IMR-90 (cell line): ENCODE measurements at regions not wholly inside any gene's neighbourhood (a gene's known extent, or its start where the extent isn't known, plus 50 kb on each side); places are given as distances from the start of the nearest gene placed in this dataset.

ENCODE experiments used
- ATAC-seq: fragments of 200-7000 bp; cut with Tn5 transposase; 2 replicates; pipeline ENCODE4 v1.9.1; 2020; ENCODE audit warnings: low read depth, mild to moderate bottlenecking, moderate library complexity
- BruUV-seq: library from RNA; stranded (reverse); fragments of 400-500 nt; replicated peaks from 2 replicates; lab custom pipeline; 2021; lab: Mats Ljungman, UMichigan
- CTCF ChIA-PET: fragments of 300-600 bp; formaldehyde crosslinking; extraction: SDS; loops from one replicate; lab custom pipeline; 2021; ENCODE audit warnings: antibody characterized with exemption; lab: Yijun Ruan, JAX
- POLR2A ChIA-PET: fragments of 300-600 bp; sonication (Branson Sonifier 250); formaldehyde crosslinking; loops from one replicate; lab custom pipeline; 2022; ENCODE audit warnings: antibody characterized with exemption; ENCODE audit not compliant: unreplicated experiment; lab: Charles Lee
- DNase-seq: peaks from one replicate; pipeline ENCODE4 v3.0.0; 2013
- H2AFZ ChIP-seq: replicated peaks from 2 replicates; pipeline ENCODE3; 2013; ENCODE audit warnings: low read length, mild to moderate bottlenecking; ENCODE audit not compliant: poor library complexity
- H2AK5ac ChIP-seq: 2 replicates; pipeline ENCODE4 v1.6.1; 2013; ENCODE audit warnings: low read depth, low read length, inconsistent platforms
- H2AK9ac ChIP-seq: replicated peaks from 2 replicates; pipeline ENCODE3; 2013; ENCODE audit warnings: mild to moderate bottlenecking, low read depth, low read length, moderate library complexity; ENCODE audit not compliant: poor library complexity
- H2BK120ac ChIP-seq: 2 replicates; pipeline ENCODE4 v1.6.1; 2013; ENCODE audit warnings: low read depth, low read length, inconsistent platforms
- H2BK15ac ChIP-seq: 3 replicates; pipeline ENCODE4 v1.6.1; 2013; ENCODE audit warnings: low read depth, low read length, inconsistent platforms
- H2BK20ac ChIP-seq: 2 replicates; pipeline ENCODE4 v1.6.1; 2013; ENCODE audit warnings: low read depth, mild to moderate bottlenecking, inconsistent platforms, low read length, moderate library complexity
- H2BK5ac ChIP-seq: 2 replicates; pipeline ENCODE4 v1.6.1; 2013; ENCODE audit warnings: mild to moderate bottlenecking, low read depth, low read length, inconsistent platforms; ENCODE audit not compliant: poor library complexity, severe bottlenecking
- H3K14ac ChIP-seq: replicated peaks from 2 replicates; pipeline ENCODE4 v1.6.1; 2013; ENCODE audit warnings: low read depth, low read length, inconsistent platforms
- H3K18ac ChIP-seq: 2 replicates; pipeline ENCODE4 v1.6.1; 2013; ENCODE audit warnings: low read depth, low read length, control low read depth
- H3K23ac ChIP-seq: 2 replicates; pipeline ENCODE4 v1.6.1; 2013; ENCODE audit warnings: low read depth, low read length, inconsistent platforms
- H3K27ac ChIP-seq: 2 replicates; pipeline ENCODE4 v1.5.1; 2013; ENCODE audit warnings: mild to moderate bottlenecking, control low read depth, low read length; ENCODE audit not compliant: insufficient read depth
- H3K27me3 ChIP-seq: 2 replicates; pipeline ENCODE4 v1.6.1; 2013; ENCODE audit warnings: low read length; ENCODE audit not compliant: control insufficient read depth, insufficient read depth
- H3K36me3 ChIP-seq: 2 replicates; pipeline ENCODE4 v1.6.1; 2013; ENCODE audit warnings: low read length, mixed read lengths; ENCODE audit not compliant: control insufficient read depth, insufficient read depth
- H3K4ac ChIP-seq: 2 replicates; pipeline ENCODE4 v1.6.1; 2013; ENCODE audit warnings: low read depth, low read length, inconsistent platforms
- H3K4me1 ChIP-seq: 2 replicates; pipeline ENCODE4 v1.6.1; 2013; ENCODE audit warnings: low read length, mixed read lengths; ENCODE audit not compliant: control insufficient read depth, insufficient read depth
- H3K4me2 ChIP-seq: 2 replicates; pipeline ENCODE4 v1.6.1; 2013; ENCODE audit warnings: low read depth, mild to moderate bottlenecking, control low read depth, low read length, moderate library complexity
- H3K4me3 ChIP-seq: 2 replicates; pipeline ENCODE4 v1.5.1; 2013; ENCODE audit warnings: low read depth, mild to moderate bottlenecking, control low read depth, low read length, moderate library complexity; ENCODE audit not compliant: insufficient read depth
- H3K56ac ChIP-seq: 2 replicates; pipeline ENCODE4 v1.6.1; 2013; ENCODE audit warnings: low read length, inconsistent platforms; ENCODE audit not compliant: insufficient read depth; ENCODE audit errors: extremely low read depth
- H3K79me1 ChIP-seq, 2 experiments: 2 replicates each; pipeline ENCODE4 v1.6.1; 2013; ENCODE audit warnings: low read length in 2 of 2, inconsistent platforms in 1 of 2, low read depth in 1 of 2
- H3K9ac ChIP-seq: 2 replicates; pipeline ENCODE4 v1.6.1; 2013; ENCODE audit warnings: low read depth, low read length, control low read depth
- H3K9me1 ChIP-seq: 2 replicates; pipeline ENCODE4 v1.6.1; 2013; ENCODE audit warnings: low read length, inconsistent platforms; ENCODE audit not compliant: insufficient read depth
- H3K9me3 ChIP-seq: 2 replicates; pipeline ENCODE4 v1.6.1; 2013; ENCODE audit warnings: low read length; ENCODE audit not compliant: control insufficient read depth, insufficient read depth
- H4K20me1 ChIP-seq: 2 replicates; pipeline ENCODE4 v1.6.1; 2013; ENCODE audit warnings: low read length, inconsistent platforms; ENCODE audit not compliant: insufficient read depth
- H4K5ac ChIP-seq: 2 replicates; pipeline ENCODE4 v1.6.1; 2013; ENCODE audit warnings: mild to moderate bottlenecking, low read depth, low read length, control low read depth
- H4K8ac ChIP-seq, 2 experiments: 2 replicates each; pipeline ENCODE4 v1.6.1; 2013; ENCODE audit warnings: low read depth in 2 of 2, low read length in 2 of 2, control low read depth in 1 of 2, inconsistent platforms in 1 of 2
- H4K91ac ChIP-seq: 2 replicates; pipeline ENCODE4 v1.6.1; 2013; ENCODE audit warnings: low read depth, low read length, inconsistent platforms; ENCODE audit not compliant: insufficient read depth
- BHLHE40 ChIP-seq: fragments of 150-350 bp; IDR thresholded peaks from 2 replicates; pipeline ENCODE4 v1.6.1; 2016; ENCODE audit warnings: mild to moderate bottlenecking, low read depth, low read length
- CEBPB ChIP-seq: IDR thresholded peaks from 2 replicates; pipeline ENCODE4 v1.6.1; 2012; ENCODE audit warnings: low read depth, low read length, improper control_type of control experiment
- CHD1 ChIP-seq: IDR thresholded peaks from 2 replicates; pipeline ENCODE4 v1.6.1; 2012; ENCODE audit warnings: low read depth, low read length, improper control_type of control experiment
- MXI1 ChIP-seq: IDR thresholded peaks from 2 replicates; pipeline ENCODE4 v1.6.1; 2012; ENCODE audit warnings: low read depth, mild to moderate bottlenecking, low read length, moderate library complexity, borderline replicate concordance
- NFE2L2 ChIP-seq: fragments of 150-350 bp; IDR thresholded peaks from 2 replicates; pipeline ENCODE4 v1.6.1; 2016; ENCODE audit warnings: low read depth, mild to moderate bottlenecking, low read length
- POLR2A ChIP-seq: IDR thresholded peaks from 2 replicates; pipeline ENCODE4 v1.6.1; 2012; ENCODE audit warnings: mild to moderate bottlenecking, low read depth, low read length
- SMC3 ChIP-seq: fragments of 150-350 bp; IDR thresholded peaks from 2 replicates; pipeline ENCODE4 v1.6.1; 2016; ENCODE audit warnings: low read depth, mild to moderate bottlenecking, antibody characterized with exemption, low read length, moderate library complexity
- USF2 ChIP-seq: fragments of 150-350 bp; IDR thresholded peaks from 2 replicates; pipeline ENCODE4 v1.6.1; 2017; ENCODE audit warnings: mild to moderate bottlenecking, antibody characterized with exemption, low read length, low read depth
- WGBS, 2 experiments: methylation state at CpG; one replicate each; pipeline versions ENCODE4 v1.1.5 to v1.1.7; 2013; ENCODE audit warnings: missing lambda C conversion rate in 2 of 2; ENCODE audit not compliant: insufficient read length in 1 of 2; ENCODE audit errors: extremely low coverage in 2 of 2; 5-methylcytosine and 5-hydroxymethylcytosine counted together
- dilution Hi-C: fragments of 300-500 bp; cut with HindIII; formaldehyde crosslinking; loops from one replicate; pipeline ENCODE4 v1.14.3; 2018; ENCODE audit warnings: low sequenced_read_pairs; ENCODE audit not compliant: unreplicated experiment
- in situ Hi-C: fragments of 300-500 bp; cut with MboI; formaldehyde crosslinking; loops from 3 replicates; pipeline ENCODE4 v1.14.3; 2019; ENCODE audit warnings: low sequenced_read_pairs, inconsistent platforms, mixed read lengths
- intact Hi-C: fragments of 100-400 bp; cut with micrococcal nuclease; formaldehyde crosslinking; loops from 2 replicates; pipeline ENCODE4 v1.10.0; 2022
- TF ChIP-seq, protein P1 (sequence below): fragments of 150-350 bp; IDR thresholded peaks from 2 replicates; pipeline ENCODE4 v1.6.1; 2016; ENCODE audit warnings: low read depth, mild to moderate bottlenecking, low read length, moderate library complexity, borderline replicate concordance

- no peak for TF ChIP-seq USF2
Measured at GRCh38 chr2:9772999-9773902, 70.0 kb upstream of the TAF1B start (continued).

GRCh38 chr2:9773903-9774239 lies 69.4 kb upstream of the TAF1B start:
- H3K36me3 ChIP-seq = no peaks in the 10 kb centered on the region
- H3K9ac ChIP-seq = no peak overlapping the region
- H3K79me1 ChIP-seq = no peaks in the 10 kb centered on the region
- H2BK20ac ChIP-seq = no peak overlapping the region
- H3K27me3 ChIP-seq = peaks cover 17% of the 10 kb centered on the region; the same call in 1 of the 2 replicates
- H3K4me2 ChIP-seq = no peak overlapping the region
- H3K56ac ChIP-seq = no peak overlapping the region
- in situ Hi-C loops (no loop called here), dilution Hi-C loops (no loop called here), intact Hi-C loops (no loop called here)
- DNase-seq (no peak), ATAC-seq (no peak)
- no peaks in the 10 kb centered on the region for H4K20me1 ChIP-seq
- H3K4me3 ChIP-seq = no peak overlapping the region
- H2AK9ac ChIP-seq = no peak overlapping the region
- no peak for TF ChIP-seq POLR2A
- TF ChIP-seq, protein P1, sequence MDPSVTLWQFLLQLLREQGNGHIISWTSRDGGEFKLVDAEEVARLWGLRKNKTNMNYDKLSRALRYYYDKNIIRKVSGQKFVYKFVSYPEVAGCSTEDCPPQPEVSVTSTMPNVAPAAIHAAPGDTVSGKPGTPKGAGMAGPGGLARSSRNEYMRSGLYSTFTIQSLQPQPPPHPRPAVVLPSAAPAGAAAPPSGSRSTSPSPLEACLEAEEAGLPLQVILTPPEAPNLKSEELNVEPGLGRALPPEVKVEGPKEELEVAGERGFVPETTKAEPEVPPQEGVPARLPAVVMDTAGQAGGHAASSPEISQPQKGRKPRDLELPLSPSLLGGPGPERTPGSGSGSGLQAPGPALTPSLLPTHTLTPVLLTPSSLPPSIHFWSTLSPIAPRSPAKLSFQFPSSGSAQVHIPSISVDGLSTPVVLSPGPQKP = no peak
- no peak for TF ChIP-seq NFE2L2
- no peak for TF ChIP-seq MXI1
- no peak for TF ChIP-seq CEBPB
- no peak for TF ChIP-seq CHD1
- no peak for TF ChIP-seq BHLHE40
- TF ChIP-seq USF2 = no peak
- no peak for TF ChIP-seq SMC3
- no peak overlapping the region for H2BK15ac ChIP-seq
- H3K14ac ChIP-seq = no peak overlapping the region
- peaks cover 9% of the 10 kb centered on the region; the same call in 1 of the 2 replicates for H3K4me1 ChIP-seq
- no peak overlapping the region for H3K27ac ChIP-seq
- H2AFZ ChIP-seq = no peak overlapping the region
- ChIA-PET CTCF (no interaction called here), POLR2A (no interaction called here)
- no peak overlapping the region for H3K18ac ChIP-seq
- no TSS peak for BruUV-seq
- H2AK5ac ChIP-seq = no peak overlapping the region
- H3K23ac ChIP-seq = no peak overlapping the region
- 0% methylated on average over 1 of the region's 3 CpGs; no CpG with 5 or more reads in 1 of the 2 experiments for WGBS, 2 experiments
- no peak overlapping the region for H4K5ac ChIP-seq
- H2BK120ac ChIP-seq = no peak overlapping the region
- H4K8ac ChIP-seq = no peak overlapping the region
- H3K4ac ChIP-seq = no peak overlapping the region
- H4K91ac ChIP-seq = no peak overlapping the region
- H3K9me3 ChIP-seq = no peaks in the 10 kb centered on the region
- H3K9me1 ChIP-seq = 0 out of 2 replicates have a peak, but pooled peaks cover 3% of the 10 kb centered on the region
- no peak overlapping the region for H2BK5ac ChIP-seq
